Mesendoderm (in vitro differentiated cells): ENCODE measurements at regions not wholly inside any gene's neighbourhood (a gene's known extent, or its start where the extent isn't known, plus 50 kb on each side); places are given as distances from the start of the nearest gene placed in this dataset.
"Not testable (repeated sequence)": the region's sequence is repeated elsewhere in the genome, so short reads cannot be mapped to it uniquely, and the experiment has no call there.

Experiments
- DNase-seq: peaks from one replicate; pipeline ENCODE4 v3.0.0; 2013
- H2AK5ac ChIP-seq: 2 replicates; pipeline ENCODE4 v1.6.1; 2013; ENCODE audit warnings: low read length, inconsistent platforms
- H2BK120ac ChIP-seq: 2 replicates; pipeline ENCODE4 v1.6.1; 2013; ENCODE audit warnings: low read depth, mild to moderate bottlenecking, low read length, moderate library complexity, mixed read lengths
- H2BK15ac ChIP-seq: replicated peaks from 2 replicates; pipeline ENCODE4 v1.6.1; 2013; ENCODE audit warnings: low read depth, mild to moderate bottlenecking, moderate library complexity
- H2BK5ac ChIP-seq: 2 replicates; pipeline ENCODE4 v1.6.1; 2013; ENCODE audit warnings: low read length, inconsistent platforms
- H3K18ac ChIP-seq: 2 replicates; pipeline ENCODE4 v1.6.1; 2013; ENCODE audit warnings: mild to moderate bottlenecking, low read length, mixed read lengths
- H3K23ac ChIP-seq: one replicate; pipeline ENCODE4 v1.6.1; 2013; ENCODE audit warnings: low read length
- H3K27ac ChIP-seq: 2 replicates; pipeline ENCODE4 v1.5.1; 2013; ENCODE audit warnings: low read depth, mild to moderate bottlenecking, inconsistent platforms, low read length, moderate library complexity
- H3K27me3 ChIP-seq: 2 replicates; pipeline ENCODE4 v1.6.1; 2013; ENCODE audit warnings: low read length, control low read depth, mild to moderate bottlenecking, inconsistent platforms; ENCODE audit not compliant: insufficient read depth, poor library complexity
- H3K36me3 ChIP-seq: 2 replicates; pipeline ENCODE4 v1.6.1; 2013; ENCODE audit warnings: low read length, inconsistent platforms; ENCODE audit not compliant: control insufficient read depth, insufficient read depth
- H3K4ac ChIP-seq: one replicate; pipeline ENCODE4 v1.6.1; 2013; ENCODE audit warnings: low read depth, mild to moderate bottlenecking, low read length, moderate library complexity
- H3K4me1 ChIP-seq: 2 replicates; pipeline ENCODE4 v1.6.1; 2013; ENCODE audit warnings: low read depth, low read length, inconsistent platforms; ENCODE audit not compliant: control insufficient read depth
- H3K4me2 ChIP-seq: 2 replicates; pipeline ENCODE4 v1.6.1; 2013; ENCODE audit warnings: low read length
- H3K4me3 ChIP-seq: 2 replicates; pipeline ENCODE4 v1.5.1; 2013; ENCODE audit warnings: mild to moderate bottlenecking, low read length
- H3K56ac ChIP-seq: one replicate; pipeline ENCODE4 v1.6.1; 2013; ENCODE audit warnings: low read length
- H3K79me1 ChIP-seq: 2 replicates; pipeline ENCODE4 v1.6.1; 2013; ENCODE audit warnings: low read length, inconsistent platforms
- H3K79me2 ChIP-seq: 2 replicates; pipeline ENCODE4 v1.6.1; 2013; ENCODE audit warnings: mild to moderate bottlenecking, low read length; ENCODE audit not compliant: control insufficient read depth, insufficient read depth
- H3K9ac ChIP-seq: 2 replicates; pipeline ENCODE4 v1.6.1; 2013; ENCODE audit warnings: low read length, inconsistent platforms
- H4K5ac ChIP-seq: one replicate; pipeline ENCODE4 v1.6.1; 2013; ENCODE audit warnings: low read length
- H4K8ac ChIP-seq: one replicate; pipeline ENCODE4 v1.6.1; 2013; ENCODE audit warnings: low read depth, mild to moderate bottlenecking, control low read depth, low read length, moderate library complexity
- WGBS: extraction: QIAGEN DNeasy Blood & Tissue Kit; methylation state at CpG from one replicate; pipeline ENCODE4 v1.1.7; 2013; ENCODE audit warnings: low lambda C conversion rate, missing lambda C conversion rate; ENCODE audit not compliant: insufficient coverage; ENCODE audit errors: extremely low coverage; 5-methylcytosine and 5-hydroxymethylcytosine counted together

- H3K79me2 ChIP-seq, H3K23ac ChIP-seq, H3K4me1 ChIP-seq, H2AK5ac ChIP-seq, H2BK120ac ChIP-seq, H3K18ac ChIP-seq, H3K4me3 ChIP-seq, H3K56ac ChIP-seq, H3K27ac ChIP-seq, H2BK15ac ChIP-seq, H3K9ac ChIP-seq, H3K36me3 ChIP-seq, H3K4ac ChIP-seq, H4K5ac ChIP-seq, H2BK5ac ChIP-seq, H3K79me1 ChIP-seq, H3K27me3 ChIP-seq, H3K4me2 ChIP-seq, H4K8ac ChIP-seq: not testable (repeated sequence)
- WGBS, result no CpG with 5 or more reads among the region's 17 CpGs
- peak; percentile 42 for DNase-seq
Observed at GRCh38 chrY:12391655-12392559, 309.1 kb upstream of the USP9Y start.

- Histone ChIP-seq H2BK5ac (no peak overlapping the region), H3K4me3 (no peak overlapping the region), H3K18ac (no peak overlapping the region), H3K9ac (no peak overlapping the region), H4K8ac (no peak overlapping the region), H3K4me1 (no peaks in the 10 kb centered on the region), H2AK5ac (no peak overlapping the region), H3K56ac (no peak overlapping the region), H3K23ac (no peak overlapping the region), H3K36me3 (no peaks in the 10 kb centered on the region), H2BK15ac (no peak overlapping the region), H3K4ac (no peak overlapping the region), H2BK120ac (no peak overlapping the region), H3K27me3 (no peaks in the 10 kb centered on the region), H4K5ac (no peak overlapping the region), H3K79me2 (no peaks in the 10 kb centered on the region), H3K4me2 (no peak overlapping the region), H3K27ac (no peak overlapping the region), H3K79me1 (no peaks in the 10 kb centered on the region)
- no CpG with 5 or more reads among the region's 8 CpGs for WGBS
- no peak for DNase-seq
Observed at GRCh38 chrY:12393190-12393589, 307.8 kb upstream of the USP9Y start.

DNA sequence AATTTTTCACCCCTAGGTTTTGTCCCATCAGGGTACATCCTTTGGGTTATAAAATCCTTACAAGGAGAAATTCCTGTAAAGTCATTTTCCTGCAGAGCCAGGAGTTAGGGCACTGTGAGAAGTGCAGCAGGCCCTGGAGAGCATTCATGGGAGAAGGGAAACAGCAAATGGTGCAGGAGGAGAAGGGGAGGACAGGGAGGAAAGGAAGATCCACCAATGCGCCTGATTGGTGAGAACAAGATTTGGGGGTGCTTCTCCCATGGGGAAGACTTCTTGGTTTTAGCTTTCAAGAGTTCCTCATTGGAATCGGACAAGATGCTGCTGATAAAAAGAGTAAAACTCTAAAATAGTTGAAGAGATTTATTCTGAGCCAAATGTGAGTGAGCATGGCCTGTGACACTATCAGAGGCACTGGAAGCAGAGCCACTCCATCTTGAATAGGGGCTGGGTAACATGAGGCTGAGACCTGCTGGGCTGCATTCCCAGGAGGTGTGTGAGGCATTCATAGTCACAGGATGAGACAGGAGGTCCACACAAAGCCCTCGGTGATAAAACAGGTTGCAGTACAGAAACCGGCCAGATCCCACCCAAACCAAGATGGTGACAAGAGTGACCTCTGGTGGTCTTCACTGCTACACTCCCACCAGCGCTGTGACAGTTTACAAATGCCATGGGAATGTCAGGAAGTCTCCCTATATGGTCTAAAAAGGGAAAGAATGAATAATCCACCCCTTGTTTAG, 305.5 kb upstream of the USP9Y start:
- not testable (repeated sequence) for H3K27me3 ChIP-seq, H3K4me1 ChIP-seq, H2BK5ac ChIP-seq, H2AK5ac ChIP-seq, H3K4me2 ChIP-seq, H4K5ac ChIP-seq, H2BK120ac ChIP-seq, H3K79me2 ChIP-seq, H3K4me3 ChIP-seq, H3K4ac ChIP-seq, H3K36me3 ChIP-seq, H3K9ac ChIP-seq, H3K27ac ChIP-seq, H2BK15ac ChIP-seq, H3K79me1 ChIP-seq, H3K18ac ChIP-seq, H3K56ac ChIP-seq, H4K8ac ChIP-seq, H3K23ac ChIP-seq
- DNase-seq, result peak; percentile 65
- no CpG with 5 or more reads among the region's 5 CpGs for WGBS

- no peak overlapping the region for H2BK120ac ChIP-seq
- H3K4ac ChIP-seq, result no peak overlapping the region
- no peaks in the 10 kb centered on the region for H3K27me3 ChIP-seq
- no peak overlapping the region for H3K18ac ChIP-seq
- H2BK15ac ChIP-seq, result no peak overlapping the region
- no peak for DNase-seq
- no peaks in the 10 kb centered on the region for H3K4me1 ChIP-seq
- no peak overlapping the region for H3K4me3 ChIP-seq
- H3K27ac ChIP-seq, result no peak overlapping the region
- no peaks in the 10 kb centered on the region for H3K36me3 ChIP-seq
- no peak overlapping the region for H3K4me2 ChIP-seq
- no peak overlapping the region for H3K23ac ChIP-seq
- no CpG with 5 or more reads among the region's 3 CpGs for WGBS
- H4K5ac ChIP-seq, result no peak overlapping the region
- no peak overlapping the region for H4K8ac ChIP-seq
- H3K56ac ChIP-seq, result no peak overlapping the region
- H3K79me1 ChIP-seq, result no peaks in the 10 kb centered on the region
- H2BK5ac ChIP-seq, result no peak overlapping the region
- H2AK5ac ChIP-seq, result no peak overlapping the region
- H3K79me2 ChIP-seq, result no peaks in the 10 kb centered on the region
- no peak overlapping the region for H3K9ac ChIP-seq
Observed at GRCh38 chrY:12403916-12404315, 297.1 kb upstream of the USP9Y start.

DNA sequence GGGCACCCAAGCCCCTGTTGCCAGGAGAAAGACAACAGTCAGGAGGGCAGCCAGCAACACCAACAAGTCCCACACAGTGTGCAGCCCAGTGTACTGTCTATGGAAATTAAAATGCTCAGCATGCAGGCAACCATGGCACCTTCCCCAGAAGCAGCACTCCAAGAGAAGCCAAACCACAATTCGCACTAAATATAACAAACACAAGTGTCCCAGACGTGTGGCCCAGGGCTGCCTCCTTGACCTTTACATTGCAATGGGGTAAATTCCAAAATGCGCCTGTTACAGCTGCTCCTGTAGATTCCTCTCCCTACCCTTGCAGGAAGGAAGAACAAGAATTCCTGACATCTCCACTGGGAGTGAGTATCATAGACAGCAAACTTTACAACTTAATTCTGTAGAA, 292.8 kb upstream of the USP9Y start:
- no peak overlapping the region for H2BK120ac ChIP-seq
- no peak overlapping the region for H3K4ac ChIP-seq

More for the DNA sequence above, 292.8 kb upstream of the USP9Y start:
- H2AK5ac ChIP-seq, result no peak overlapping the region
- H2BK15ac ChIP-seq, result no peak overlapping the region
- H3K9ac ChIP-seq, result no peak overlapping the region
- H3K56ac ChIP-seq, result no peak overlapping the region
- H3K4me3 ChIP-seq, result no peak overlapping the region
- H3K4me1 ChIP-seq, result no peaks in the 10 kb centered on the region
- no peak overlapping the region for H3K18ac ChIP-seq
- H3K79me1 ChIP-seq, result no peaks in the 10 kb centered on the region
- no peak overlapping the region for H4K5ac ChIP-seq
- no peak overlapping the region for H3K4me2 ChIP-seq
- no peak overlapping the region for H2BK5ac ChIP-seq
- no peak overlapping the region for H3K27ac ChIP-seq
- H3K23ac ChIP-seq, result no peak overlapping the region
- WGBS, result no CpG with 5 or more reads among the region's 3 CpGs
- H3K36me3 ChIP-seq, result no peaks in the 10 kb centered on the region
- H3K79me2 ChIP-seq, result no peaks in the 10 kb centered on the region
- no peaks in the 10 kb centered on the region for H3K27me3 ChIP-seq
- DNase-seq, result no peak
- no peak overlapping the region for H4K8ac ChIP-seq
